ENCODE measurements at regions not wholly inside any gene's neighbourhood (a gene's known extent, or its start where the extent isn't known, plus 50 kb on each side); places are given as distances from the start of the nearest gene placed in this dataset.
"Not testable (repeated sequence)": the region's sequence is repeated elsewhere in the genome, so short reads cannot be mapped to it uniquely, and the experiment has no call there.

- no peak for DNase-seq (ENCODE audit: low read depth in 4 of 4, low spot score in 3 of 4)
Observed at GRCh38 chr11:104781037-104781436, 117.2 kb downstream of the CASP12 start.

GRCh38 chr11:104776501-104777170, 121.6 kb downstream of the CASP12 start:
- DNase-seq (ENCODE audit: low read depth in 4 of 4, low spot score in 3 of 4), result no peak

- DNase-seq (ENCODE audit: low read depth in 4 of 4, low spot score in 3 of 4), result no peak
Observed at GRCh38 chr11:104774578-104774977, 123.7 kb downstream of the CASP12 start.

- DNase-seq (ENCODE audit: low read depth in 4 of 4, low spot score in 3 of 4), result peak in 2 of 4 donors; percentile 8 to 18
Observed at GRCh38 chr11:104772806-104773241, 125.4 kb downstream of the CASP12 start.

- no peak for DNase-seq (ENCODE audit: low read depth in 4 of 4, low spot score in 3 of 4)
Observed at GRCh38 chr11:104771763-104772162, 126.5 kb downstream of the CASP12 start.

- DNase-seq (ENCODE audit: low read depth in 4 of 4, low spot score in 3 of 4), result not testable (repeated sequence)
Observed at GRCh38 chr11:104771046-104771445, 127.2 kb downstream of the CASP12 start.

GRCh38 chr11:104765401-104766095, 132.7 kb downstream of the CASP12 start:
- DNase-seq (ENCODE audit: low read depth in 4 of 4, low spot score in 3 of 4), result no peak

GRCh38 chr11:104764710-104765045, 133.6 kb downstream of the CASP12 start:
- DNase-seq (ENCODE audit: low read depth in 4 of 4, low spot score in 3 of 4), result no peak

- DNase-seq (ENCODE audit: low read depth in 4 of 4, low spot score in 3 of 4), result no peak
Observed at GRCh38 chr11:104763930-104764709, 134.1 kb downstream of the CASP12 start.

- DNase-seq (ENCODE audit: low read depth in 4 of 4, low spot score in 3 of 4), result no peak
Observed at GRCh38 chr11:104761511-104761910, 136.7 kb downstream of the CASP12 start.

GRCh38 chr11:104759464-104759863, 138.8 kb downstream of the CASP12 start:
- DNase-seq (ENCODE audit: low read depth in 4 of 4, low spot score in 3 of 4), result no peak

GRCh38 chr11:104738918-104739317, 159.3 kb downstream of the CASP12 start:
- no peak for DNase-seq (ENCODE audit: low read depth in 4 of 4, low spot score in 3 of 4)

GRCh38 chr11:104738208-104738607, 160.1 kb downstream of the CASP12 start:
- DNase-seq (ENCODE audit: low read depth in 4 of 4, low spot score in 3 of 4), result no peak

- no peak for DNase-seq (ENCODE audit: low read depth in 4 of 4, low spot score in 3 of 4)
Observed at GRCh38 chr11:104736502-104736901, 161.8 kb downstream of the CASP12 start.

- DNase-seq (ENCODE audit: low read depth in 4 of 4, low spot score in 3 of 4), result no peak
Observed at GRCh38 chr11:104734998-104735397, 163.3 kb downstream of the CASP12 start.

- DNase-seq (ENCODE audit: low read depth in 4 of 4, low spot score in 3 of 4), result no peak
Observed at GRCh38 chr11:104731890-104732289, 166.4 kb downstream of the CASP12 start.

- no peak for DNase-seq (ENCODE audit: low read depth in 4 of 4, low spot score in 3 of 4)
Observed at GRCh38 chr11:104728927-104729326, 169.3 kb downstream of the CASP12 start.

GRCh38 chr11:104727768-104728167, 170.5 kb downstream of the CASP12 start:
- DNase-seq (ENCODE audit: low read depth in 4 of 4, low spot score in 3 of 4), result no peak

- no peak for DNase-seq (ENCODE audit: low read depth in 4 of 4, low spot score in 3 of 4)
Observed at GRCh38 chr11:104727095-104727494, 171.2 kb downstream of the CASP12 start.

- DNase-seq (ENCODE audit: low read depth in 4 of 4, low spot score in 3 of 4), result no peak
Observed at GRCh38 chr11:104725796-104726408, 172.4 kb downstream of the CASP12 start.

- no peak for DNase-seq (ENCODE audit: low read depth in 4 of 4, low spot score in 3 of 4)
Observed at GRCh38 chr11:104713401-104713800, 184.9 kb downstream of the CASP12 start.

Data from left renal pelvis (tissue), 4 donors.